ENCODE measurements at regions not wholly inside any gene's neighbourhood (a gene's known extent, or its start where the extent isn't known, plus 50 kb on each side); places are given as distances from the start of the nearest gene placed in this dataset.

- no peak for TF ChIP-seq CTCF (IDR thresholded peaks at IDR 0.05; ENCODE audit: borderline replicate concordance, insufficient read depth, low read depth, low read length)
- no peak overlapping the region for H3K4me3 ChIP-seq (ENCODE audit: low read depth, low read length)
Measured at GRCh38 chr11:69985641-69986439, 92.3 kb upstream of the ANO1 start.

GRCh38 chr11:69986440-69986787 lies 91.7 kb upstream of the ANO1 start:
- no peak overlapping the region for H3K4me3 ChIP-seq (ENCODE audit: low read depth, low read length)
- TF ChIP-seq CTCF (IDR thresholded peaks at IDR 0.05; ENCODE audit: borderline replicate concordance, insufficient read depth, low read depth, low read length), result no peak

DNA sequence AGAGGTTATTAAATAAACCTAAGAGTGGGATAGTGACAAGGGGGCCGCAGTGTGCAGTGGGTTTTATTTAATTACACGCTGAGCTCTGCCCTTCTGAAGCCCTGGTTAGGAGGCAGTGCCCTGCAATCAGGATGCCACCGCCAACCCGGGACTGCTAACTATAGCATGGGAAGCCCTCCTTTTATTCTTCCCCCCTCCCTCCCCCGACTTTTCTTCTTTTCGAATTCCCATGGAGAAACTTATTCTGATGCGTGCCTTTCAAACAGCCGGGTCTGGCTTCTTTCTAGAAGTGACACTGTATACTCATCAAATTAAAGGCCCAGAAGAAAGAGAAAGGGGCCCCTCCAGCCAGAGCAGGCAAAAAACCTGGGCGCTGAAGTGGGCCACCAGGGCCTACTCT lies 91.3 kb upstream of the ANO1 start:
- H3K4me3 ChIP-seq (ENCODE audit: low read depth, low read length), result no peak overlapping the region
- no peak for TF ChIP-seq CTCF (IDR thresholded peaks at IDR 0.05; ENCODE audit: borderline replicate concordance, insufficient read depth, low read depth, low read length)

- no peak overlapping the region for H3K4me3 ChIP-seq (ENCODE audit: low read depth, low read length)
- no peak for TF ChIP-seq CTCF (IDR thresholded peaks at IDR 0.05; ENCODE audit: borderline replicate concordance, insufficient read depth, low read depth, low read length)
Measured at GRCh38 chr11:69992026-69992425, 86.1 kb upstream of the ANO1 start.

DNA sequence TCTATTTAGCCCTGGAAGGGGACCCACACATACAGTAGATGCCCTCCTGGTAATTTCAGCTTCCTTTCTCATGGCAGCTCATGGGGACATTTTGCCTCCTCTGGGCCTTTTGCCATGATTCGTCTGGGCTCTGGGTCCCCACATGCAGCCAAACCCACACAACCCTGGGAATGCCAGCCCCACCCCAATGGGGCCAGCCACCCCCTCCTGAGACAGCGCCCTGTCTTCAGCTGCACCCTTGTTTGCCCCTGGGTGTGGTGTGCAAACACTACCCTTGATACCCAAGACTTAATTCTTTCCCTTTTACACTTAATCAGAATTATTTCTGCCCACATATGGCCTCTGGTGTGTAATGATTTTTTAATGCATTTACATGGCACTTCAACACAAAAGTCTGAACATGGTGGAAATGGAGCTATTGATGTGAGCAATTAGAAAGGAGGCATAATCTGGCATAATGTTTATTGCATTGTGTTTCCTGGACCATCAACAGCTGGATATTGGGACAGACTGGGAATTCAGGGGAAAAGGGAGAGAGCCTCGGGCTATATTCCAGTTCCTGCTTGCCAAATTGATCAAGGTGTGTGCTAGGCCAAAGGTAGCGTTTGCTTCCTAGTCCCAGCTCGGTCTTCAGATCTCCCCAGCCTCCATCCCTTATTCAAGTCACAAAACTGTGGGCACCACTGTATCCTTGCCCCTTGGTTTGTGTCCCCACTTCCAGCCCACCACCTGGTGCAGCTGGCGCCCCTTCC lies 85.0 kb upstream of the ANO1 start:
- no peak for TF ChIP-seq CTCF (IDR thresholded peaks at IDR 0.05; ENCODE audit: borderline replicate concordance, insufficient read depth, low read depth, low read length)
- H3K4me3 ChIP-seq (ENCODE audit: low read depth, low read length), result no peak overlapping the region

DNA sequence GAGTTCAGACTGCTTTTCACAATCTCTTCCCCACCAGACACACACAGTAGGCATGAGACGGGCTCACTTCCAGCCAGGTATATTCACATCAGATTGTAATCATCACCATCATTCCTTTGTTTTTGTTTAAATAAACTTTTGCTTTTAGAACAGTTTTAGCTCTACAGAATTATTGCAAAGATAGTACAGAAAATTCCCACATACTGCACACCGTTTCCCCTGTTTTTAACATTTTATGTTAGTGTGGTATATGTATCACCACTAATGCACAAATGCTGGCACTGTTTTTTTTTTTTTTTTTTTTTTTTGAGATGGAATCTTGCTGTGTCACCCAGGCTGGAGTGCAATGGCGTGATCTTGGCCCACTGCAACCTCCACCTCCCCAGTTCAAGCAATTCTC lies 83.3 kb upstream of the ANO1 start:
- no peak for TF ChIP-seq CTCF (IDR thresholded peaks at IDR 0.05; ENCODE audit: borderline replicate concordance, insufficient read depth, low read depth, low read length)
- no peak overlapping the region for H3K4me3 ChIP-seq (ENCODE audit: low read depth, low read length)

DNA sequence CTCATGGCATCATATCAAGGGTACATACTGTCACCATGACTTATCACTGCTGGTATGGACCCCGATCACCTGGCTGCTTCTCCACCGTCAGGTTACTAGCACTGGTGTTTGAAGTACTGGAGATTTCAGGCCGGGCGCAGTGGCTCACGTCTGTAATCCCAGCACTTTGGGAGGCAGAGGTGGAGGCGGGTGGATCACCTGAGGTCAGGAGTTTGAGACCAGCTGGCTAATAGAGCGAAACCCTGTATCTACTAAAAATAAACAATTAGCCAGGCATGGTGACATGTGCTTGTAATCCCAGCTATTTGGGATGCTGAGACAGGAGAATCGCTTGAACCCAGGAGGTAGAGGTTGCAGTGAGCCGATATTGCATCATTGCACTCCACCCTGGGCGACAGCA lies 82.4 kb upstream of the ANO1 start:
- H3K4me3 ChIP-seq (ENCODE audit: low read depth, low read length), result no peak overlapping the region
- TF ChIP-seq CTCF (IDR thresholded peaks at IDR 0.05; ENCODE audit: borderline replicate concordance, insufficient read depth, low read depth, low read length), result no peak
